GM12874 (cell line): ENCODE measurements at regions not wholly inside any gene's neighbourhood (a gene's known extent, or its start where the extent isn't known, plus 50 kb on each side); places are given as distances from the start of the nearest gene placed in this dataset.

Experiments
- CTCF ChIP-seq: IDR thresholded peaks from 2 replicates; pipeline ENCODE4 v1.5.1; 2011; ENCODE audit warnings: low read depth, mild to moderate bottlenecking, control low read depth, low read length, moderate library complexity; ENCODE audit not compliant: insufficient read depth

DNA sequence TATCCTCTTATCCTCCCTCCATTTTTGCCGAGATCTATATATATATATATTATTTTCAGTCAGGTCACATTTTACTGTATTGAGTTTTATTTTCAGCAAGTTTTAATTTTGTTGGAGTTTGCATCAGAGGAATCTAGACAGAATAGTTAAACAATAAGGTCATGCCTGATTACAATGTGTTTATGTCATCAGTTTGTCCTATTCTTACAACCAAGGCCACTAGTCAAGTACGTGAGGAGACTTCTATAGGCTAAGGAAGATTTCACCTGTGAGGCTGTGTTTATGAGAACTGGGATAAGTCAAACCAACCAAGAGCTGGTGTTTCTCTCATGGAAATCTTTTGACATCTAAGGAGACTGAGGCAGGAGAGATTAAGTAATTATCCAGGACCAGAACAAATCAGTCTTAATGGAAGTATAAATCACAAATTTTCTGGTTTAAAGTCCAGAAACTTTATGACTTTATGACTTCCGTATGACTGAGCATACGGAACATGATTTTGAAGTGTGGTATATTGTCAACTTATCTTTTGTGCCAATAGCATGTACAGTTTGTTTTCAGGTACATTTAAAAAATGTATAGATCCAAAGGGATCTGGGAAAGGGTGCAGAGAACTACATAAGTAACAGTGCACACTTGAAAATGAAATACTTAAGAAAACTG lies 100.0 kb upstream of the DTNA start:
- TF ChIP-seq CTCF: no peak

DNA sequence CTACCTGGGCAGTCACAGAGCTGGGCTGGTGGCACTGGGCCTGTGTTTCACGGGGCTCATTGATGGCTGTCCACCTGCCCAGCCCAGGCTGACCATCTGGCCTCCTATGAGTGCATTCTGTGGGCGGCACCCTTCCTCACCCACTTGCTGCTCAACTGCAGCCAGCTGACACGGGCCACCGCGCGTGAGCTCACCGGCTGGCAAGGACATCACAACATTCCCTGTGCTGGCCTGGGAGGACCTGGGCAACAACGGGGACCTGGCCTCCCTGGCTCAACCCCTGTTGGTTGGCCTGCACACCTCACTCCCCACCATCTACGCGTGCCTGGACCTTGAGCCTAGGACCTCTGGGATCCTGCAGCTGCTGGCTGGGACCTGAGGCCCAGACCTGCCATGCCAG lies 98.2 kb upstream of the DTNA start:
- no peak for TF ChIP-seq CTCF

GRCh38 chr18:34620258-34620861 lies 89.7 kb upstream of the DTNA start:
- no peak for TF ChIP-seq CTCF

DNA sequence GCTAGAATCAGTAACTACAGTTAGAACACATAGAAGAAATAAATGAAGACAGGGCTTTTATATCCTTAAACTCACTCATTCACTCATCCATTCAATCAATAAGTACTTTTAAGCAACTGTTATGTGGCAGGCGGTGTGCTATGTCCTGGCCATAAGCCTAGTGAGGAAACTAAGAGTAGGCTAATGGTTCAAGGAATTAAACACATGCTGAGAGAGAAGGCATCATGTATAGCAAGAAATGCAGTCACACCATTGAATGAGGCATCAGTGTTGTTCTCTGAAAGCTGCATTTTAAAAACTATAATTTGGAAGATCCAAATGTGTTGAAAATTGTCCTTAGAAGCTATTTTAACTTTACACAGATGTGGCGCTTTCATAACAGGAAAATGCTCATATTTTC lies 86.5 kb upstream of the DTNA start:
- no peak for TF ChIP-seq CTCF

DNA sequence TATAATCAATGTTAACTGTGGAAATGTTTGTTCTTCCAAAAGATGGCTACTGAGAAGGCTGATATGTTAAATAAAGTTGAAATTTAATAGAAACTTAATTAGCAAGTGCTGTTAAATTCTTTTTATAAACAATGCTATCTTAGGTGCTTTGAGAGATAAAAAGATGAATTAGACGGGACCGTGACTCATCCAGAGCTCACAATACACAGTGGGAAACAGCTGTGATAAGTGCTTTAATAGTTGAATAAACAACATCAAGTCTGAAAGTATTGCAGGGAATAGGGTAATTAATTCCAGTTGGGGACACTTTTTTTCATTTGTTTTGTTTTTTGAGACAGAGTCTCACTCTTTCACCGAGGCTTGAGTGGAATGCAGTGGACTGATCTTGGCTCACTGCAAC lies 85.5 kb upstream of the DTNA start:
- no peak for TF ChIP-seq CTCF

- TF ChIP-seq CTCF: no peak
Measured at GRCh38 chr18:34626404-34627136, 83.5 kb upstream of the DTNA start.

DNA sequence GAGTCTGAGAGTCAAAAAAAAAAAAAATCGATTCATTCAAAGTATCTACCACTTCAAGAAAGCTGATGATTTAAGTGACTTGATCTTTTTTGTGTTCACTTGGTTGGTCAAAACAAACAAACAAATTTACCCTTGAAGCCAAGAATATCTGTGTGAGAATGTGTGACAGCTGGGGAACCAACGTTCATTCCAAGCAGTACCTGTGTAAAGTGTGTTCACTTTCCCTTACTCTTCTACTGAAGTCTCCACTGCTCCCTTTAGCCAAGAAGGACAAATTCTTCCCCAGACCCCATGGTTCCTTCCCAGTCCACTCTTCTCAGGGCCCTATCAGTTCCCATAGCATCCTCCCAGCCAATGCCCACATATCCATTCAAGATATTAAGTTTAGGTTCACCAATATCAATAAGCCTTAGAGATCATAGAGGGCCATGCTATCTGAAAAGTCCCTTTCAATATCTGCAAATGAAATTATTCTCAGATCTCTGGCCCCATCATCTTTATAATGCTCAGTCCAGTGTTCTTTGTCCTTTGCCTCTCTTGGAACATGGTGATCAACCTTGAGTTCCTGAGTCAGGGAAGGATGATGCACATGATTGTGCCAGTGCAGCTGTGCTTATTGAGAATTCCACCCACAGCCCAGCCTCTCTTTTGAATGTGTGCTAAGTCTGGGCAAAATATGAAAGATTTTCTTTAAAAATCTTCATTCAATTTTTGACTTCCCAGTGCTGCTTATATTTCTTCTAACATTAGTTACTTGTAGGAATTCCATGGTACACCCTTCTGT lies 82.8 kb upstream of the DTNA start:
- TF ChIP-seq CTCF: no peak
